NCI-H1417 treated with DMSO at 0.1 percent for 48 hours (cell line): ENCODE measurements at regions not wholly inside any gene's neighbourhood (a gene's known extent, or its start where the extent isn't known, plus 50 kb on each side); places are given as distances from the start of the nearest gene placed in this dataset.

Experiments used
- DNase-seq: peaks from one replicate; lab custom pipeline; 2025; lab: John Stamatoyannopoulos, UW

- no peak for DNase-seq
These were observed 659.4 kb downstream of the BCL11B start for GRCh38 chr14:98612434-98613200.

DNA sequence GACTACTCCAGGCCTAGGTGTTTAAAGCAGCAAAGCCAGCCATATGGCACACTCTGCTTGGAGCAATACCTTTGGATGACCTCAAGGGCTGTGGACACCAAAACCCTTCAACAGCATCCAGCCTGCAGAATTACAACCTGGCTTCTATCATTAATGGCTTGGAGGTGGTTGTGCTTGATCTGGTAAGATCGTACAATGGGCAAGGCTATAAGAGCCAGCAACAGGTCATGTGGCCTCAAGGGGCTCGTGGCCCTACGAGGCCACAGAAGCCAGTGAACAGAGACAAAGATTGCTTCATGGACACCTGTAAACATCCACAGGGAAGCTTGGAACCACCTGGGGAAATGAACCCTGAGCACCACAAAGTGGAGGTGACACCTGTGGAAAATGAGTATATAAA is 657.3 kb downstream of the BCL11B start:
- DNase-seq, result no peak

- no peak for DNase-seq
These were observed 649.6 kb downstream of the BCL11B start for GRCh38 chr14:98622208-98623051.

GRCh38 chr14:98623788-98624415 is 648.1 kb downstream of the BCL11B start:
- peak; percentile 7 for DNase-seq

- DNase-seq, result peak; percentile 85
These were observed 638.6 kb downstream of the BCL11B start for GRCh38 chr14:98633380-98633779.

GRCh38 chr14:98634043-98634820 is 637.8 kb downstream of the BCL11B start:
- peak; percentile 5 for DNase-seq

- no peak for DNase-seq
These were observed 633.6 kb downstream of the BCL11B start for GRCh38 chr14:98638366-98638765.

- DNase-seq, result no peak
These were observed 624.2 kb downstream of the BCL11B start for GRCh38 chr14:98647754-98648153.

GRCh38 chr14:98651037-98651436 is 621.0 kb downstream of the BCL11B start:
- no peak for DNase-seq

- DNase-seq, result no peak
These were observed 607.0 kb downstream of the BCL11B start for GRCh38 chr14:98665007-98665406.

DNA sequence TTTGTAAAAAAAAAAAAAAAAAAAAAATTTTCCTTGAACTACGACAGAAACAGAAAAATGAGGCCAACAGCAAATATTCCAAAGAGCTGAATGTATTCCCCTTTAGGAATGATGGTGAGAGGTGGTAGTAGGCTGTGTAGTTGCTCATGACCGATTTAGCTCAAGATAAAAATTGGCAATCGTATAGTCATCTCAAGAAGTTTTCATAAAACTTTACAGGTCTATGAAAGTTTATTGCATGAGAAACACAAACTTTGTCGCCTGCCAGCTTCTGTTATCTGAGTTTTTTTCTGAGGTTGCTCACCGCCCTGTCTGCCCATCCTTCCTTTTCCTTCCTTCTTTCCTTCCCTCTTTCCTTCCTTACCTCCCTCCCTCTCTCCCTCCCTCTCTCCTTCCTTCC is 605.5 kb downstream of the BCL11B start:
- no peak for DNase-seq

DNA sequence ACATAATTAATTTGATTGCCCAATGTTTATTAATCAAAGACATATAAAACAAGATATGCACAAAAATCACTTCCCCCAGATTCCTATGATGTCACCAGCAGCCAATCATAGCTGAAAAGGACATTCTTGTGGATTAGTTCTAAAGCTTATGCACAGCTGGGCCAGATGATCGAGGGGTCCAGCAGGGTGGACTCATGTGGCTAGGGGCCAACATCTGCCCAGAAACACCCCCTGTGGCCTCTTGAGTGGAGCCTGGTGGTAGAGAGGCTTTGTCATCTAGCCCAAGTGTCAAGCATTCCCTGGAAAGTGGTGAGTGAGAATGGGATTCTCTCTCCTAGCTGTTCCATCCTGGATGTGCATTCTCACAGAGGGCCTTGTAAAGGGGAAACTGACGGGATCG is 590.0 kb downstream of the BCL11B start:
- no peak for DNase-seq

DNA sequence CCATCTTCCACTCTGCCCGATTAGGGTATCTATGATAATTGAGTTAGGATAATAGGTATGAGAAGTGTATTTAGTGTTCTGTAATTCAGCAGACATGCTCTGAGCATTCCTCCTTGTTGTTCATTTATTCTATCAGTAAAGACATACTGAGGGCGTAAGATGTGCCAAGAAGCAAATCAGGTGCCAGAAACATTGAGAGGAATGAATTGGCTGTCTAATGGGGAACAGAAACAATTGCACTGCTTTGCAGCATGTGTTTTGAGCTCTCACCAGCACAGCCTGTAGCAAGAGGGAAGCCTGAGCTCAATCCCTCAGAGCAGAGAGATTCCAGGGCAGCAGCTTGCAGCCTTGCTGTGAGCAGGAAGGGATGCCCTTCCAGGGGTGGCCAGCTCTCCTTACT is 589.3 kb downstream of the BCL11B start:
- no peak for DNase-seq

GRCh38 chr14:98684468-98684867 is 587.5 kb downstream of the BCL11B start:
- DNase-seq, result no peak

- DNase-seq, result no peak
These were observed 586.3 kb downstream of the BCL11B start for GRCh38 chr14:98685725-98686124.

GRCh38 chr14:98688446-98688845 is 583.6 kb downstream of the BCL11B start:
- no peak for DNase-seq

GRCh38 chr14:98689951-98690350 is 582.0 kb downstream of the BCL11B start:
- no peak for DNase-seq

DNA sequence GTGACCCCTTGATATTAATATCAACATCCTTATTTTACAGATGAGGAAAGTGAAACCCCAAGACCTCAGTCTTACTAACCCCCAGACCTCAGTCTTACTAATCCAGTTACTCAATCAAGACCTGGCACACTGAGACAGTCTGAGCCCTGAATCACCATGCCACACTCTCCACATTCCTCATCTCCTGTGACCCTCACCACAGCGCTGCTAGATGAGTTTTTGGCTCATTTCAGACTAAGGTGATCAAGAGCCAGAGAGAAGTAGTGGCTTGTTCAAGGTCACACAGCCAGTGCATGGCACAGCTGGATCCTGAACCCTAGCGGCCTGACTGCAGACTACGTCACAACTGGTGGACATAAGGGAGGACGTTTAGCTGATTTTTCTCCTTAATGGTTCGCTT is 579.2 kb downstream of the BCL11B start:
- DNase-seq, result no peak

GRCh38 chr14:98694541-98694940 is 577.5 kb downstream of the BCL11B start:
- no peak for DNase-seq

GRCh38 chr14:98695809-98696208 is 576.2 kb downstream of the BCL11B start:
- no peak for DNase-seq

GRCh38 chr14:98698341-98698740 is 573.7 kb downstream of the BCL11B start:
- no peak for DNase-seq

GRCh38 chr14:98700748-98701147 is 571.2 kb downstream of the BCL11B start:
- DNase-seq, result no peak
